ENCODE measurements at regions not wholly inside any gene's neighbourhood (a gene's known extent, or its start where the extent isn't known, plus 50 kb on each side); places are given as distances from the start of the nearest gene placed in this dataset.

GRCh38 chr3:76685858-76686257 lies 354.0 kb upstream of the ROBO2 start:
- H3K4me1 ChIP-seq, result no peaks in the 10 kb centered on the region
- no peaks in the 10 kb centered on the region for H3K36me3 ChIP-seq
- no peak for TF ChIP-seq CTCF (IDR thresholded peaks at IDR 0.05)
- no peak overlapping the region for H3K4me3 ChIP-seq
- no peak overlapping the region for H3K27ac ChIP-seq
- no peaks in the 10 kb centered on the region for H3K9me3 ChIP-seq
- no peak for DNase-seq (ENCODE audit: low spot score in 2 of 2)
- no peaks in the 10 kb centered on the region for H3K27me3 ChIP-seq
- intact Hi-C loops (cut with DNase I), result no loop called here

- no peak overlapping the region for H3K27ac ChIP-seq
- H3K4me3 ChIP-seq, result no peak overlapping the region
- H3K4me1 ChIP-seq, result no peaks in the 10 kb centered on the region
- H3K9me3 ChIP-seq, result no peaks in the 10 kb centered on the region
- TF ChIP-seq CTCF (IDR thresholded peaks at IDR 0.05), result no peak
- DNase-seq (ENCODE audit: low spot score in 2 of 2), result no peak
- no peaks in the 10 kb centered on the region for H3K36me3 ChIP-seq
- intact Hi-C loops (cut with DNase I), result no loop called here
- H3K27me3 ChIP-seq, result no peaks in the 10 kb centered on the region
Observed at GRCh38 chr3:76687019-76687418, 352.9 kb upstream of the ROBO2 start.

GRCh38 chr3:76694063-76694462 lies 345.8 kb upstream of the ROBO2 start:
- no peaks in the 10 kb centered on the region for H3K9me3 ChIP-seq
- no peaks in the 10 kb centered on the region for H3K27me3 ChIP-seq
- TF ChIP-seq CTCF (IDR thresholded peaks at IDR 0.05), result no peak
- H3K27ac ChIP-seq, result no peak overlapping the region
- intact Hi-C loops (cut with DNase I), result no loop called here
- no peaks in the 10 kb centered on the region for H3K4me1 ChIP-seq
- no peak overlapping the region for H3K4me3 ChIP-seq
- H3K36me3 ChIP-seq, result no peaks in the 10 kb centered on the region
- DNase-seq (ENCODE audit: low spot score in 2 of 2), result no peak

GRCh38 chr3:76698136-76698706 lies 341.7 kb upstream of the ROBO2 start:
- no peak overlapping the region for H3K4me3 ChIP-seq
- H3K4me1 ChIP-seq, result no peaks in the 10 kb centered on the region
- H3K27ac ChIP-seq, result no peak overlapping the region
- no peak for TF ChIP-seq CTCF (IDR thresholded peaks at IDR 0.05)
- H3K36me3 ChIP-seq, result no peaks in the 10 kb centered on the region
- H3K27me3 ChIP-seq, result no peaks in the 10 kb centered on the region
- intact Hi-C loops (cut with DNase I), result no loop called here
- no peak for DNase-seq (ENCODE audit: low spot score in 2 of 2)
- H3K9me3 ChIP-seq, result no peaks in the 10 kb centered on the region

- Histone ChIP-seq H3K27me3 (no peaks in the 10 kb centered on the region), H3K9me3 (no peaks in the 10 kb centered on the region), H3K4me1 (no peaks in the 10 kb centered on the region), H3K36me3 (no peaks in the 10 kb centered on the region), H3K4me3 (no peak overlapping the region), H3K27ac (no peak overlapping the region)
- intact Hi-C loops (cut with DNase I), result no loop called here
- TF ChIP-seq CTCF (IDR thresholded peaks at IDR 0.05), result no peak
- DNase-seq (ENCODE audit: low spot score in 2 of 2), result no peak
Observed at GRCh38 chr3:76699846-76700245, 340.1 kb upstream of the ROBO2 start.

GRCh38 chr3:76700323-76700722 lies 339.6 kb upstream of the ROBO2 start:
- no peaks in the 10 kb centered on the region for H3K36me3 ChIP-seq
- H3K4me3 ChIP-seq, result no peak overlapping the region
- no peak for TF ChIP-seq CTCF (IDR thresholded peaks at IDR 0.05)
- intact Hi-C loops (cut with DNase I), result no loop called here
- no peaks in the 10 kb centered on the region for H3K27me3 ChIP-seq
- H3K9me3 ChIP-seq, result no peaks in the 10 kb centered on the region
- no peak overlapping the region for H3K27ac ChIP-seq
- no peak for DNase-seq (ENCODE audit: low spot score in 2 of 2)
- no peaks in the 10 kb centered on the region for H3K4me1 ChIP-seq

Data from ascending aorta (tissue), 2 donors.